SU-DHL-6 (cell line): ENCODE measurements at regions not wholly inside any gene's neighbourhood (a gene's known extent, or its start where the extent isn't known, plus 50 kb on each side); places are given as distances from the start of the nearest gene placed in this dataset.

Experiments
- H2AFZ ChIP-seq: fragments of 200-600 bp; sonication (generic); 2 replicates; pipeline ENCODE4 v1.6.1; 2014; ENCODE audit warnings: low read depth, mild to moderate bottlenecking, moderate library complexity, mixed read lengths, antibody characterized with exemption, low read length; ENCODE audit not compliant: severe bottlenecking
- H3F3A ChIP-seq: fragments of 200-600 bp; shearing (Covaris generic); 2 replicates; pipeline ENCODE4 v1.6.0; 2016; ENCODE audit warnings: antibody characterized with exemption, mild to moderate bottlenecking; ENCODE audit not compliant: insufficient read depth
- H3K27ac ChIP-seq: fragments of 200-600 bp; sonication (generic); 2 replicates; pipeline ENCODE4 v1.5.1; 2016; ENCODE audit warnings: low read depth, mild to moderate bottlenecking, low read length, moderate library complexity, mixed read lengths
- H3K27me3 ChIP-seq: fragments of 200-600 bp; sonication (generic), shearing (Covaris generic); 2 replicates; pipeline ENCODE4 v1.6.0; 2014; ENCODE audit warnings: mild to moderate bottlenecking, low read length
- H3K36me3 ChIP-seq: fragments of 200-600 bp; sonication (generic); 2 replicates; pipeline ENCODE4 v1.6.1; 2014; ENCODE audit warnings: mild to moderate bottlenecking, low read length, mixed read lengths
- H3K4me2 ChIP-seq: fragments of 300-600, 200-600 bp; shearing (Covaris generic), sonication (generic); 2 replicates; pipeline ENCODE4 v1.6.0; 2014; ENCODE audit warnings: low read length, low read depth, mild to moderate bottlenecking; ENCODE audit not compliant: poor library complexity, severe bottlenecking
- H3K4me3 ChIP-seq: fragments of 200-600 bp; sonication (generic); 2 replicates; pipeline ENCODE4 v1.5.1; 2014; ENCODE audit warnings: antibody characterized with exemption, low read length, mild to moderate bottlenecking, mixed read lengths; ENCODE audit not compliant: insufficient read depth, poor library complexity, severe bottlenecking
- H3K79me2 ChIP-seq: fragments of 200-600 bp; sonication (generic); 2 replicates; pipeline ENCODE4 v1.6.1; 2014; ENCODE audit warnings: mild to moderate bottlenecking, low read length, moderate library complexity; ENCODE audit not compliant: insufficient read depth
- H3K9ac ChIP-seq: fragments of 200-600 bp; sonication (generic); 2 replicates; pipeline ENCODE4 v1.7.0; 2014; ENCODE audit warnings: mild to moderate bottlenecking, low read length
- H3K9me2 ChIP-seq: fragments of 200-600 bp; sonication (generic); replicated peaks from 2 replicates; pipeline ENCODE4 v1.6.1; 2014; ENCODE audit warnings: low read length; ENCODE audit not compliant: insufficient read depth
- H3K9me3 ChIP-seq: fragments of 200-600 bp; sonication (generic); 2 replicates; pipeline ENCODE4 v1.6.1; 2014; ENCODE audit warnings: low read length, mixed read lengths; ENCODE audit not compliant: insufficient read depth
- H4K20me1 ChIP-seq: fragments of 200-600 bp; sonication (generic); 2 replicates; pipeline ENCODE4 v1.6.1; 2014; ENCODE audit warnings: low read depth, mild to moderate bottlenecking, antibody characterized with exemption, low read length, moderate library complexity, mixed read lengths
- CTCF ChIP-seq: fragments of 200-600 bp; sonication (generic); IDR thresholded peaks from one replicate; pipeline ENCODE4 v1.5.1; 2017; ENCODE audit warnings: antibody characterized with exemption, mild to moderate bottlenecking, low read length, moderate library complexity; ENCODE audit not compliant: insufficient read depth, poor library complexity, severe bottlenecking
- EZH2phosphoT487 ChIP-seq: fragments of 200-600 bp; sonication (generic), shearing (Covaris generic); conservative IDR thresholded peaks from 2 replicates; pipeline ENCODE4 v1.6.1; 2018; ENCODE audit warnings: mild to moderate bottlenecking, antibody characterized with exemption, low read length, moderate library complexity, mixed read lengths

- no peak overlapping the region for H3K9ac ChIP-seq
- no peaks in the 10 kb centered on the region for H3F3A ChIP-seq
- H3K9me3 ChIP-seq: no peaks in the 10 kb centered on the region
- H3K4me3 ChIP-seq: no peak overlapping the region
- H3K4me2 ChIP-seq: no peak overlapping the region
- H4K20me1 ChIP-seq: no peaks in the 10 kb centered on the region
- no peaks in the 10 kb centered on the region for H3K27me3 ChIP-seq
- H2AFZ ChIP-seq: no peak overlapping the region
- H3K27ac ChIP-seq: no peak overlapping the region
- no peaks in the 10 kb centered on the region for H3K79me2 ChIP-seq
- H3K36me3 ChIP-seq: no peaks in the 10 kb centered on the region
- H3K9me2 ChIP-seq: no peaks in the 10 kb centered on the region
- TF ChIP-seq CTCF (no peak), EZH2phosphoT487 (no peak)
Observed at GRCh38 chr5:145203193-145203592, 631.9 kb downstream of the PRELID2 start.

- Histone ChIP-seq H3K27ac (no peak overlapping the region), H3K9me3 (no peaks in the 10 kb centered on the region), H3K27me3 (no peaks in the 10 kb centered on the region), H3F3A (no peaks in the 10 kb centered on the region), H3K4me3 (no peak overlapping the region), H3K9ac (no peak overlapping the region), H3K79me2 (no peaks in the 10 kb centered on the region), H3K36me3 (no peaks in the 10 kb centered on the region), H2AFZ (no peak overlapping the region), H3K4me2 (no peak overlapping the region), H3K9me2 (no peaks in the 10 kb centered on the region), H4K20me1 (no peaks in the 10 kb centered on the region)
- no peak for TF ChIP-seq EZH2phosphoT487
- no peak for TF ChIP-seq CTCF
Observed at GRCh38 chr5:145198525-145199260, 636.4 kb downstream of the PRELID2 start.

- H3K4me2 ChIP-seq: no peak overlapping the region
- no peak overlapping the region for H3K4me3 ChIP-seq
- H3K9me3 ChIP-seq: 0 out of 2 replicates have a peak, but pooled peaks cover 3% of the 10 kb centered on the region
- H4K20me1 ChIP-seq: no peaks in the 10 kb centered on the region
- H3K79me2 ChIP-seq: no peaks in the 10 kb centered on the region
- H3F3A ChIP-seq: no peaks in the 10 kb centered on the region
- no peaks in the 10 kb centered on the region for H3K36me3 ChIP-seq
- TF ChIP-seq CTCF: no peak
- no peak for TF ChIP-seq EZH2phosphoT487
- no peak overlapping the region for H3K27ac ChIP-seq
- no peaks in the 10 kb centered on the region for H3K9me2 ChIP-seq
- no peak overlapping the region for H2AFZ ChIP-seq
- no peak overlapping the region for H3K9ac ChIP-seq
- no peaks in the 10 kb centered on the region for H3K27me3 ChIP-seq
Observed at GRCh38 chr5:145189746-145190145, 645.4 kb downstream of the PRELID2 start.
